ENCODE measurements at regions not wholly inside any gene's neighbourhood (a gene's known extent, or its start where the extent isn't known, plus 50 kb on each side); places are given as distances from the start of the nearest gene placed in this dataset.

DNA sequence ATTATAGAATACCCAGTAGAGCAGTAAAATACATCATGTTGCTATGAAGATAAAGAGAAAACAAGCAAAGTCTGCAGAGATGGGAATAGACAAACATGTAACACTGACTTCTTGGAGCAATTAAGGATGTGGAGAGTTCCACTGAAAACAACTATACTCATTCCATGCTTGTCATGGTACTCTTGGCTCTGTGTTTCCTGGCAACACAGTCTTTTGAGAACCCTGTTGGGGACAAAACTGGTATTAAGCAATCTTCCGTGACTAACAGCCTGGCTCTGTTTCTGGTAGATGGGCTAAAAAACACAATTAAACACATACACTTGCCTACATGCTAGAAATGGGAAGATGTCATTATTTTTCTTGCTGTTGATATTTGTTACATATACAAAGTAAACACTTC lies 1212.3 kb upstream of the GBE1 start:
- H3K4me3 Mint-ChIP-seq = no peak overlapping the region
- no peaks in the 10 kb centered on the region for H3K27me3 Mint-ChIP-seq (ENCODE audit: low read depth)
- H3K9me3 Mint-ChIP-seq (ENCODE audit: insufficient read depth) = peaks cover 15% of the 10 kb centered on the region
- no peak for ATAC-seq
- no peak for DNase-seq
- POLR2A ChIA-PET = no interaction called here
- no peaks in the 10 kb centered on the region for H3K4me1 Mint-ChIP-seq (ENCODE audit: low read depth)
- CTCF ChIA-PET = no interaction called here
- no peak overlapping the region for H3K27ac Mint-ChIP-seq
- H3K36me3 Mint-ChIP-seq (ENCODE audit: low read depth) = no peaks in the 10 kb centered on the region

DNA sequence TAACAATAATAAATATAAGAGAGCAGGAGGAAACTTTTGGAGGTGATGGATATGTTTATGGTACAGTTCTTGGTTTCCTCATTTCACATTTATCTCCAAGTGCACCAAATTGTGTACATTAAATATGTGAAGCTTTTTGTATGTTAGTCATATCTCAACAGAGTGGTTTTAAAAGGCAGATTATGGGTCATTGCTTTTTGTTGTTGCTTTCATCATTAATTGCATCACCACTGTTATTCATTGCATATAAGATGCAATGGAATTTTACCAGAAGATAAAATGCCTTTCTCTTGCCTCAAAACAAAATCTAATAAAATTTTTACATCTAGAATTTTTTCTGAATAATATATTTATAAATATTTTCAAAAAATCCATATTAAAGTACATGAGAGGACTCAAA lies 1198.9 kb upstream of the GBE1 start:
- no peak for DNase-seq
- Mint-ChIP-seq H3K4me1 (ENCODE audit: low read depth) (no peaks in the 10 kb centered on the region), H3K36me3 (ENCODE audit: low read depth) (no peaks in the 10 kb centered on the region), H3K27ac (no peak overlapping the region), H3K4me3 (no peak overlapping the region), H3K9me3 (ENCODE audit: insufficient read depth) (peaks cover 12% of the 10 kb centered on the region), H3K27me3 (ENCODE audit: low read depth) (no peaks in the 10 kb centered on the region)
- ChIA-PET POLR2A (no interaction called here), CTCF (no interaction called here)
- ATAC-seq = no peak

- no peak for DNase-seq
- Mint-ChIP-seq H3K27me3 (ENCODE audit: low read depth) (no peaks in the 10 kb centered on the region), H3K9me3 (ENCODE audit: insufficient read depth) (peaks cover 17% of the 10 kb centered on the region), H3K4me3 (no peak overlapping the region), H3K4me1 (ENCODE audit: low read depth) (no peaks in the 10 kb centered on the region), H3K27ac (no peak overlapping the region), H3K36me3 (ENCODE audit: low read depth) (no peaks in the 10 kb centered on the region)
- ATAC-seq = no peak
- POLR2A ChIA-PET = no interaction called here
- CTCF ChIA-PET = no interaction called here
These were observed 1196.3 kb upstream of the GBE1 start for GRCh38 chr3:82957696-82958095.

DNA sequence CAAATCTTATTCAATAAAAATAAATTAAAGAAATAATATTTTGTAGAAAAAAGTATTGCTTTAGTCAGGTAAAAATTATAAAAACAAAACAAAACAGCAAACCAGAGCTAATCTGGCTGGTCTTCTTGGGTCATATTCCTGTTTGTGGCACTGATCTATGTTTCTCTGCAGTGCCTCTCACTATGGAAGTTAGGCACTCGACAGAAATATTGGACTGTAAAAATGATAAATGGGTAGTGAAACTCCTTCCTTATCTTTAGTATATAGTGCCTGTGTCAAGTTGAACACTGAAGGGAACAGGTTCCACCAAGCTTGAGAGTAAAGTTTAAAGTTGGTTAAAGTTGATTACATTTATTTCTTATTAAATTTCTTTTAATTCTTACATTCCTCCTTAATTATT lies 1195.6 kb upstream of the GBE1 start:
- Mint-ChIP-seq H3K36me3 (ENCODE audit: low read depth) (no peaks in the 10 kb centered on the region), H3K27me3 (ENCODE audit: low read depth) (no peaks in the 10 kb centered on the region), H3K27ac (no peak overlapping the region), H3K4me1 (ENCODE audit: low read depth) (no peaks in the 10 kb centered on the region), H3K9me3 (ENCODE audit: insufficient read depth) (peaks cover 16% of the 10 kb centered on the region), H3K4me3 (no peak overlapping the region)
- DNase-seq (no peak), ATAC-seq (no peak)
- CTCF ChIA-PET = no interaction called here
- POLR2A ChIA-PET = no interaction called here

DNA sequence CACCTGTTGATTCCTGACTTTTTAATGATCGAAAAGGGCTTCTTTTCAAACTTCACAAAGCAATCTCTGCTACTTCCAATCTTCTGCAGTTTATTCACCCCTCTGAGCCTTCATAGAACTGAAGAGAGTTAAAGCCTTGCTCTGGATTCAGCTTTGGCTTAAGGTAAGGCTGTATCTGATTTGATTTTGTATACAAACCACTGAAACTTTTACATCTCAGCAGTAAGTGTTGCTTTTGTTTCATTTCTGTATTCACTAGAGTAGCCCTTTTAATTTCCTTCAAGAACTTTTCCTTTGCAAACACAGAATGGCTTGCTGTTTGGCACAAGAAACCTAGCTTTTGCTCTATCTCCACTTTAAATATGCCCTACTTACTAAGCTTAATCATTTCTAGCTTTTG lies 1193.0 kb upstream of the GBE1 start:
- H3K36me3 Mint-ChIP-seq (ENCODE audit: low read depth) = no peaks in the 10 kb centered on the region
- no peaks in the 10 kb centered on the region for H3K4me1 Mint-ChIP-seq (ENCODE audit: low read depth)
- H3K27ac Mint-ChIP-seq = no peak overlapping the region
- DNase-seq = no peak
- POLR2A ChIA-PET = no interaction called here
- H3K9me3 Mint-ChIP-seq (ENCODE audit: insufficient read depth) = peaks cover 5% of the 10 kb centered on the region
- no peak overlapping the region for H3K4me3 Mint-ChIP-seq
- no peak for ATAC-seq
- no peaks in the 10 kb centered on the region for H3K27me3 Mint-ChIP-seq (ENCODE audit: low read depth)
- CTCF ChIA-PET = no interaction called here

GRCh38 chr3:82942041-82942440 lies 1180.6 kb upstream of the GBE1 start:
- Mint-ChIP-seq H3K4me1 (ENCODE audit: low read depth) (no peaks in the 10 kb centered on the region), H3K4me3 (no peak overlapping the region), H3K27me3 (ENCODE audit: low read depth) (no peaks in the 10 kb centered on the region), H3K9me3 (ENCODE audit: insufficient read depth) (peaks cover 16% of the 10 kb centered on the region), H3K27ac (no peak overlapping the region), H3K36me3 (ENCODE audit: low read depth) (no peaks in the 10 kb centered on the region)
- ChIA-PET CTCF (no interaction called here), POLR2A (interaction anchor here (0.6 kb wide), 1 partner anchor 127 kb away, joined by 3 read pairs; no protein-coding TSS in a partner anchor)
- ATAC-seq = no peak
- no peak for DNase-seq

GRCh38 chr3:82940124-82940523 lies 1178.7 kb upstream of the GBE1 start:
- ATAC-seq (no peak), DNase-seq (no peak)
- Mint-ChIP-seq H3K27me3 (ENCODE audit: low read depth) (no peaks in the 10 kb centered on the region), H3K36me3 (ENCODE audit: low read depth) (no peaks in the 10 kb centered on the region), H3K27ac (no peak overlapping the region), H3K4me3 (no peak overlapping the region), H3K9me3 (ENCODE audit: insufficient read depth) (peaks cover 15% of the 10 kb centered on the region), H3K4me1 (ENCODE audit: low read depth) (no peaks in the 10 kb centered on the region)
- ChIA-PET POLR2A (no interaction called here), CTCF (no interaction called here)

- DNase-seq = no peak
- POLR2A ChIA-PET = no interaction called here
- Mint-ChIP-seq H3K4me1 (ENCODE audit: low read depth) (no peaks in the 10 kb centered on the region), H3K36me3 (ENCODE audit: low read depth) (no peaks in the 10 kb centered on the region), H3K4me3 (no peak overlapping the region), H3K27ac (no peak overlapping the region), H3K27me3 (ENCODE audit: low read depth) (no peaks in the 10 kb centered on the region), H3K9me3 (ENCODE audit: insufficient read depth) (peaks cover 10% of the 10 kb centered on the region)
- CTCF ChIA-PET = no interaction called here
- ATAC-seq = no peak
These were observed 1178.1 kb upstream of the GBE1 start for GRCh38 chr3:82939491-82940097.

GRCh38 chr3:82938821-82939328 lies 1177.4 kb upstream of the GBE1 start:
- ChIA-PET POLR2A (no interaction called here), CTCF (no interaction called here)
- no peak for ATAC-seq
- Mint-ChIP-seq H3K27ac (no peak overlapping the region), H3K4me1 (ENCODE audit: low read depth) (no peaks in the 10 kb centered on the region), H3K4me3 (no peak overlapping the region), H3K36me3 (ENCODE audit: low read depth) (no peaks in the 10 kb centered on the region), H3K27me3 (ENCODE audit: low read depth) (no peaks in the 10 kb centered on the region), H3K9me3 (ENCODE audit: insufficient read depth) (peaks cover 3% of the 10 kb centered on the region)
- DNase-seq = no peak

- Mint-ChIP-seq H3K9me3 (ENCODE audit: insufficient read depth) (peaks cover 9% of the 10 kb centered on the region), H3K27me3 (ENCODE audit: low read depth) (no peaks in the 10 kb centered on the region), H3K4me1 (ENCODE audit: low read depth) (no peaks in the 10 kb centered on the region), H3K4me3 (no peak overlapping the region), H3K36me3 (ENCODE audit: low read depth) (no peaks in the 10 kb centered on the region), H3K27ac (no peak overlapping the region)
- DNase-seq (no peak), ATAC-seq (no peak)
- POLR2A ChIA-PET = no interaction called here
- CTCF ChIA-PET = no interaction called here
These were observed 1166.1 kb upstream of the GBE1 start for GRCh38 chr3:82927309-82928253.

- ATAC-seq (no peak), DNase-seq (no peak)
- Mint-ChIP-seq H3K4me1 (ENCODE audit: low read depth) (no peaks in the 10 kb centered on the region), H3K27me3 (ENCODE audit: low read depth) (no peaks in the 10 kb centered on the region), H3K9me3 (ENCODE audit: insufficient read depth) (peaks cover 5% of the 10 kb centered on the region), H3K36me3 (ENCODE audit: low read depth) (no peaks in the 10 kb centered on the region), H3K27ac (no peak overlapping the region), H3K4me3 (no peak overlapping the region)
- ChIA-PET POLR2A (interaction anchor here (0.6 kb wide), 1 partner anchor 118 kb away, joined by 3 read pairs; no protein-coding TSS in a partner anchor), CTCF (no interaction called here)
These were observed 1129.6 kb upstream of the GBE1 start for GRCh38 chr3:82891028-82891427.

DNA sequence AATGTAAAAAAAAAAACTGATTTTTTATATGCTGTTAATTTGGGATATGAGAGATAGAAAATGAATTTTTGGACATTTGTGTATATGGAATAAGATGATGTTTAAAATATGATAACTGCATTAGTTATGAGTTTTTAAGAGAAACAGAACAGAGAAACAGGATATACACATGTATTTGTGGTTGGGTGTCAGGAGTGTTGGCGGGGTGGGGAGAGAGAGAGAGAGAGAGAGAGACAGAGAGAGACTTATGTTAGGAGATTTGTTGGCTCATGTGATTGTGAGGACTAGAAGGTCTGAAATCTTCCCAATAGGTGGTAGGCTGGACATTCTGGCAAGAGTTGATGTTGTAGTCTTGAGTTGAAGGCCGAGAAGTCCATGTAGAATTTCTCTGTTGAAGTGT lies 1121.6 kb upstream of the GBE1 start:
- ATAC-seq (no peak), DNase-seq (no peak)
- Mint-ChIP-seq H3K36me3 (ENCODE audit: low read depth) (no peaks in the 10 kb centered on the region), H3K27ac (no peak overlapping the region), H3K4me1 (ENCODE audit: low read depth) (no peaks in the 10 kb centered on the region), H3K27me3 (ENCODE audit: low read depth) (no peaks in the 10 kb centered on the region), H3K9me3 (ENCODE audit: insufficient read depth) (peaks cover 8% of the 10 kb centered on the region), H3K4me3 (no peak overlapping the region)
- ChIA-PET CTCF (no interaction called here), POLR2A (no interaction called here)

Measured in activated CD8-positive, alpha-beta T cell treated with anti-CD3 and anti-CD28 coated beads, Interleukin-2, amount 10 ng/mL, durations not matched to agents 7 days and 5 days (primary cell).